HFFc6 (cell line): ENCODE measurements at regions not wholly inside any gene's neighbourhood (a gene's known extent, or its start where the extent isn't known, plus 50 kb on each side); places are given as distances from the start of the nearest gene placed in this dataset.
A peak's percentile ranks its signal among the peaks of the same experiment; 100 is the strongest.

ENCODE experiments used
- DNase-seq: peaks from one replicate; pipeline ENCODE4 v3.0.0-alpha.2; 2018
- H3K27ac Mint-ChIP-seq: 2 replicates; pipeline ENCODE4 v1.8.0; 2020; ENCODE audit warnings: mild to moderate bottlenecking, mixed read lengths
- H3K27me3 Mint-ChIP-seq: 2 replicates; pipeline ENCODE4 v1.8.0; 2021; ENCODE audit warnings: mild to moderate bottlenecking, moderate library complexity, mixed read lengths; ENCODE audit not compliant: insufficient read depth
- H3K36me3 Mint-ChIP-seq: 2 replicates; pipeline ENCODE4 v1.8.0; 2021; ENCODE audit warnings: low read depth, mixed read lengths
- H3K4me1 Mint-ChIP-seq: 2 replicates; pipeline ENCODE4 v1.8.0; 2020; ENCODE audit warnings: low read depth, mixed read lengths
- H3K4me3 Mint-ChIP-seq: 2 replicates; pipeline ENCODE4 v1.8.0; 2020; ENCODE audit warnings: mild to moderate bottlenecking, moderate library complexity, mixed read lengths
- H3K9me3 Mint-ChIP-seq: 2 replicates; pipeline ENCODE4 v1.8.0; 2020; ENCODE audit warnings: mild to moderate bottlenecking, mixed read lengths
- CTCF ChIP-seq: fragments of 200-600 bp; sonication (generic); IDR thresholded peaks from 2 replicates; pipeline ENCODE4 v1.5.0; 2021; ENCODE audit warnings: antibody characterized with exemption, mild to moderate bottlenecking

- Mint-ChIP-seq H3K27me3 (peaks cover 24% of the 10 kb centered on the region), H3K27ac (no peak overlapping the region), H3K4me1 (peaks cover 16% of the 10 kb centered on the region), H3K4me3 (no peak overlapping the region), H3K9me3 (no peaks in the 10 kb centered on the region), H3K36me3 (no peaks in the 10 kb centered on the region)
- no peak for TF ChIP-seq CTCF
- DNase-seq = no peak
Measured at GRCh38 chr15:68506071-68506470, 72.7 kb upstream of the CORO2B start.

- no peaks in the 10 kb centered on the region for H3K9me3 Mint-ChIP-seq
- no peak for TF ChIP-seq CTCF
Measured at GRCh38 chr15:68507447-68507846, 71.3 kb upstream of the CORO2B start.

GRCh38 chr15:68508485-68509189 lies 70.2 kb upstream of the CORO2B start:
- H3K4me1 Mint-ChIP-seq = peaks cover 27% of the 10 kb centered on the region
- peaks cover 24% of the 10 kb centered on the region for H3K27me3 Mint-ChIP-seq
- DNase-seq = no peak

More at GRCh38 chr15:68507447-68507846, 71.3 kb upstream of the CORO2B start:
- Mint-ChIP-seq H3K27ac (no peak overlapping the region), H3K36me3 (no peaks in the 10 kb centered on the region), H3K27me3 (peaks cover 26% of the 10 kb centered on the region), H3K4me1 (peaks cover 27% of the 10 kb centered on the region), H3K4me3 (no peak overlapping the region)
- DNase-seq = no peak

GRCh38 chr15:68510558-68510957 lies 68.2 kb upstream of the CORO2B start:
- no peak overlapping the region for H3K27ac Mint-ChIP-seq
- H3K4me3 Mint-ChIP-seq = no peak overlapping the region
- no peak for TF ChIP-seq CTCF
- peaks cover 17% of the 10 kb centered on the region for H3K4me1 Mint-ChIP-seq
- DNase-seq = no peak
- peaks cover 21% of the 10 kb centered on the region for H3K27me3 Mint-ChIP-seq
- H3K36me3 Mint-ChIP-seq = peaks cover 8% of the 10 kb centered on the region
- H3K9me3 Mint-ChIP-seq = peaks cover 8% of the 10 kb centered on the region

More at GRCh38 chr15:68508485-68509189, 70.2 kb upstream of the CORO2B start:
- peaks cover 6% of the 10 kb centered on the region for H3K36me3 Mint-ChIP-seq
- H3K27ac Mint-ChIP-seq = no peak overlapping the region
- TF ChIP-seq CTCF = no peak
- H3K9me3 Mint-ChIP-seq = peaks cover 5% of the 10 kb centered on the region
- no peak overlapping the region for H3K4me3 Mint-ChIP-seq

GRCh38 chr15:68511073-68511991 lies 67.5 kb upstream of the CORO2B start:
- no peak for TF ChIP-seq CTCF
- 0 out of 2 replicates have a peak overlapping the region, but pooled peaks have one; percentile 0 for H3K4me3 Mint-ChIP-seq
- peaks cover 21% of the 10 kb centered on the region for H3K27me3 Mint-ChIP-seq
- H3K36me3 Mint-ChIP-seq = peaks cover 8% of the 10 kb centered on the region
- H3K27ac Mint-ChIP-seq = peak overlapping the region; percentile 7; the same call in 1 of the 2 replicates
- peaks cover 17% of the 10 kb centered on the region for H3K4me1 Mint-ChIP-seq
- peak; percentile 60 for DNase-seq
- H3K9me3 Mint-ChIP-seq = peaks cover 8% of the 10 kb centered on the region
